Upper lobe of left lung (tissue), 4 donors: ENCODE measurements at regions not wholly inside any gene's neighbourhood (a gene's known extent, or its start where the extent isn't known, plus 50 kb on each side); places are given as distances from the start of the nearest gene placed in this dataset.

Experiments
- EP300 ChIP-seq, 4 donors: sonication (generic); formaldehyde crosslinking; IDR thresholded peaks; one replicate each; pipeline ENCODE4 v1.5.1; 2017; ENCODE audit warnings: antibody characterized with exemption in 4 of 4, control low read depth in 2 of 4
- TF ChIP-seq, protein P1 (sequence below), 6 experiments: fragments of 450-650 bp in 4 of 6; fragments of 200-600 bp in 2 of 6; sonication (generic) in 2 of 6; IDR thresholded peaks; one replicate each; pipeline ENCODE4 v1.5.1; 2016 to 2019; ENCODE audit warnings: antibody characterized with exemption in 6 of 6

- TF ChIP-seq, protein P1, sequence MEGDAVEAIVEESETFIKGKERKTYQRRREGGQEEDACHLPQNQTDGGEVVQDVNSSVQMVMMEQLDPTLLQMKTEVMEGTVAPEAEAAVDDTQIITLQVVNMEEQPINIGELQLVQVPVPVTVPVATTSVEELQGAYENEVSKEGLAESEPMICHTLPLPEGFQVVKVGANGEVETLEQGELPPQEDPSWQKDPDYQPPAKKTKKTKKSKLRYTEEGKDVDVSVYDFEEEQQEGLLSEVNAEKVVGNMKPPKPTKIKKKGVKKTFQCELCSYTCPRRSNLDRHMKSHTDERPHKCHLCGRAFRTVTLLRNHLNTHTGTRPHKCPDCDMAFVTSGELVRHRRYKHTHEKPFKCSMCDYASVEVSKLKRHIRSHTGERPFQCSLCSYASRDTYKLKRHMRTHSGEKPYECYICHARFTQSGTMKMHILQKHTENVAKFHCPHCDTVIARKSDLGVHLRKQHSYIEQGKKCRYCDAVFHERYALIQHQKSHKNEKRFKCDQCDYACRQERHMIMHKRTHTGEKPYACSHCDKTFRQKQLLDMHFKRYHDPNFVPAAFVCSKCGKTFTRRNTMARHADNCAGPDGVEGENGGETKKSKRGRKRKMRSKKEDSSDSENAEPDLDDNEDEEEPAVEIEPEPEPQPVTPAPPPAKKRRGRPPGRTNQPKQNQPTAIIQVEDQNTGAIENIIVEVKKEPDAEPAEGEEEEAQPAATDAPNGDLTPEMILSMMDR (IDR thresholded peaks at IDR 0.05) = no peak
- no peak for TF ChIP-seq EP300 (IDR thresholded peaks at IDR 0.05)
These were observed 297.9 kb upstream of the EDIL3 start for GRCh38 chr5:84682531-84682930.
